H54 (cell line): ENCODE measurements at regions not wholly inside any gene's neighbourhood (a gene's known extent, or its start where the extent isn't known, plus 50 kb on each side); places are given as distances from the start of the nearest gene placed in this dataset.
"Not testable (repeated sequence)": the region's sequence is repeated elsewhere in the genome, so short reads cannot be mapped to it uniquely, and the experiment has no call there.

Experiments used
- DNase-seq: peaks from one replicate; pipeline ENCODE4 v3.0.0; 2011; ENCODE audit warnings: low spot score, mixed read lengths; ENCODE audit not compliant: insufficient read length
- FAIRE-seq: peaks from 3 replicates; lab custom pipeline; 2011; peaks lifted over from hg19 to GRCh38; lab: Jason Lieb, UNC
- POLR2A ChIP-seq: IDR thresholded peaks from 2 replicates; pipeline ENCODE4 v1.6.1; 2011; ENCODE audit warnings: low read depth, mild to moderate bottlenecking, low read length

DNA sequence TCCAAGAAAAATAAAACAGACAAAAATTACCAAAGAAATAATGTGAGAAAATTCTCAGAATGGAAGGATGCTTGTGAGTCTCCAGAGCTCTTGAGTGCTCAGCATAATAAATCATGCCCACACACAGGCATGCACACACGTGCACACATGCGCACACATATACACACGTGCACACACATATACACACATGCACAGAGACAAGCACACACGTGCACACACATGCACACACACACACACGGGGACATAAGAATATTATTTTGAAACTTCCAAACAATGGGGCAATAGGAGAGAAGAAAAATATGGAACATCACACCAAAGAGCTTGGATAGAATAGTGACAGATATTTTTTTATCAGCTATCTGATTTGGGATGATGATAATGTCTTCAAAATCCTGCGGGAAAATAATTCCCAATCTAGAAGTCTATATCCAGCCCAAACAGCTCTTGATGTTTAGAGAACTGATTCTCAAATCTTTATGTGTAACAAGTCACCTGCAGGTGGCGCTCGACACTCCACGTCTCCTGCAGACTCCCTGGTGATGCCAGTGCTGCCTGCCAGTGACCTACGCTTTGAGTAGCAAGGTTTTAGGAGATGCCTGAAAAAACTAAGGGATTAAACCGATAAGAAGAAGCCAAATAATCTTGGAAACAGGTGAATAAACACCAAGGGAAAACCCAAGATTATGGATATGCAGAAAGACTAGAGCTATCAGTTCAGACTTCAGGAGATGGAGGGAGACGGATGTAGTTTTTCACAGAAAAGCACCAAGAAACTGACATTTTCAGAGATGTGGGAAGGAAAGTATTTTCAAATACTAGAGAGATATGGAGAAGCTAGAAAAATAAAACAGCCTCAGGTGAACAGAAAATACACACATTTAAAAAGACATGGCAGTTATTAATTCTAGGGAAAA is 743.6 kb downstream of the ETS1 start:
- FAIRE-seq: no peak
- peak; percentile 12 for DNase-seq
- no peak for TF ChIP-seq POLR2A

DNA sequence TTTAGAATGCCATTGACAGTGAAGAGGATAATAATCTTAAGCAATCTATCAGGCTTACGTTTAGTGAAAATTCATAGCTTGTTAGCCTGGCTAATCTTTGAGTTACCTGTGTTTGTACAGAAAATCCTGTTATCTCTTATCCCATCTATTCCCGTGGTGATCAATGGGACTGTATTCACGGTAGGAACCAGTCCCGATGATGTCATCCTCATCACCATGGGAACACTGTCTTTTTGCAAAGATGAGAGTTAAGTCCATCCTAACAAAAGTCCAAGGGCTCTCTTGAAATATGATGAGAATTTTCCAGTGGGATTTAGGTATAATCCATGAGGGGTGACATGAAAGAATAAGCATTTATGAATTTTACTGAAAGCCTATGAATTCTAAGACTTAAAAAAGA is 762.2 kb downstream of the ETS1 start:
- FAIRE-seq (no peak), DNase-seq (no peak)
- no peak for TF ChIP-seq POLR2A

- no peak for DNase-seq
- no peak for TF ChIP-seq POLR2A
- FAIRE-seq: no peak
These were observed 768.7 kb downstream of the ETS1 start for GRCh38 chr11:127818625-127819024.

DNA sequence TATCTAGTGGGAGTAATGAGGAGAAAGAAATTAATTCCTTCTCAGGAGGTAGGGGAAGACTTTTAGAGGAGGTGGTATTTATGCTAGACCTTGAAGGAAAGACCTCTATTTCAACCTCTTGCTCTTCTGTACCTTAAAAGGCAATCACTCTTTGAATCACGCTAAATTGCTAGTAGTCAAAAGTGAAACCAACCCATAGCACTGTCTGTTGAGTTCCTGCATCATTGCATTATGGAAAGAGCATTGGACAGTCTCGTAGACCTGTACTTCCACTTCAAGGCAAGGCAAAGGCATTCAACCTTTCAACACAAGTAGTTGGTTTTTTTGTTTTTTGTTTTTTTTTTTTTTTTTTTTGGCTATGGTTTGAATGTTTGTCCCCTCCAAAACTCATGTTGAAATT is 770.4 kb downstream of the ETS1 start:
- no peak for TF ChIP-seq POLR2A
- DNase-seq (no peak), FAIRE-seq (no peak)

- no peak for TF ChIP-seq POLR2A
- FAIRE-seq (no peak), DNase-seq (no peak)
These were observed 772.0 kb downstream of the ETS1 start for GRCh38 chr11:127815331-127815730.

GRCh38 chr11:127806501-127806900 is 780.9 kb downstream of the ETS1 start:
- no peak for DNase-seq
- TF ChIP-seq POLR2A: no peak
- FAIRE-seq: no peak

DNA sequence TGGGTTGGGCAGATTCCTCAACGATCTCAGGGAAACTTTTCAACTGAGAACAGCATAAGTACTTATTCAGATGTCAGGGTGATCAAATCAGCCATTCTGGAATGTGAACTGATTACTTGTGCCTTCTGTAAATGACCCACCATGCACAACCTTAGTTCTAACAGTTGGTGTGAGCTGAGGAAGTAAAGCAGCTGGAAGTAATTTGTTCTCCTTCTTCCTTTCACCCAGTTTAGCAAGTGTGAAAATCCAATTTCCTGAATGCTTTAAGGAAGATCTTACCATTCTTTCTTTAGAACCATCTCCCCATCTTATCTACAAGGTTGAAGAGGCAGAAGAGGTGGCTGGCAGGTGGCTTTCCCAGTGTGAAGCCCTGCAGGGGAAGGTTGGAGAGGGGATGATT is 781.6 kb downstream of the ETS1 start:
- DNase-seq: no peak
- no peak for FAIRE-seq
- TF ChIP-seq POLR2A: no peak

GRCh38 chr11:127804747-127805400 is 782.5 kb downstream of the ETS1 start:
- no peak for TF ChIP-seq POLR2A
- FAIRE-seq: no peak

GRCh38 chr11:127803755-127804154 is 783.6 kb downstream of the ETS1 start:
- no peak for FAIRE-seq
- no peak for TF ChIP-seq POLR2A
- no peak for DNase-seq

More at GRCh38 chr11:127804747-127805400, 782.5 kb downstream of the ETS1 start:
- no peak for DNase-seq

GRCh38 chr11:127800989-127801688 is 786.2 kb downstream of the ETS1 start:
- DNase-seq (no peak), FAIRE-seq (no peak)
- no peak for TF ChIP-seq POLR2A

- FAIRE-seq: no peak
- no peak for DNase-seq
- TF ChIP-seq POLR2A: no peak
These were observed 792.0 kb downstream of the ETS1 start for GRCh38 chr11:127795326-127795725.

GRCh38 chr11:127791844-127792243 is 791.3 kb upstream of the KIRREL3 start:
- DNase-seq (no peak), FAIRE-seq (no peak)
- no peak for TF ChIP-seq POLR2A

- DNase-seq: no peak
- TF ChIP-seq POLR2A: no peak
- FAIRE-seq: no peak
These were observed 790.0 kb upstream of the KIRREL3 start for GRCh38 chr11:127790592-127790991.

DNA sequence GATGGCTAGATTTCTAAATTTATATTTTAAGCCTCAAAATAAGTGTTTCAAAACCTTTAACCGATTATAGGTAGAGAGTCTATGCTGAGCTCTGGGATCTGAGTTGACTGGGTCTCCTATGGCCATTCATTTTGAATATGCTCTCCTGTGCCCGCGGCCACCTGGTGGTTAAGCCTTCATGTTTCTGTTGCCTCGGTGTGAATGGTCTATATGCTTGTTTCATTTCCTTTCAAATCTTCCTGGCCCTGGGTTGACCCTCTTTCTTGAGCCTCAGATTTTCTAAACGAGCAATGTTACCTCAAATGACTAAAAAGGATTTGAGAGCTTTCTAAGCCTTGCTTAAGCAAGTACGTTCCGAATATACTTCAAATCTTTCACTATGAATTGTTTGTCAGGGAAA is 789.4 kb upstream of the KIRREL3 start:
- FAIRE-seq: no peak
- no peak for TF ChIP-seq POLR2A
- no peak for DNase-seq

DNA sequence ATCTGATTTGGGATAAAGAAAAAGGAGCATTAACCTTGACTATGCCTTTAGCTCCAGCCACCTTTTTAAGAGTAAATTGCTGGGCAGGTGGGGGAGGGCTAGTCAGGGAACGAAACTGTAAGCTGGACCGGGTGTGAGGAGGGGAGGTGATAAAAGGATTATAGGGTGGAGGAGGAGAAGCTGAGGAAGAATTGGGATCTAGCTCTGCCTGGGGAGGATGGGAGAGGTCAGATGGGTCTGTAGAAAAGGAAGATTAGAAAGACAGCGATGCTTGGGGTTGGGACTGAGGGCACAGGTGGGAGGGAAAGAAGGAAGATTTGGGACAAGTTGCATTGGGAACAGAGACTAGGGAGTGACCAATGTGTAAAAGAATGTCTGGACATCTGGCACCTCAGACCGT is 772.4 kb upstream of the KIRREL3 start:
- FAIRE-seq, DNase-seq: not testable (repeated sequence)

GRCh38 chr11:127768931-127769330 is 768.4 kb upstream of the KIRREL3 start:
- not testable (repeated sequence) for FAIRE-seq, DNase-seq
